Mesodermal cell (in vitro differentiated cells): ENCODE measurements at regions not wholly inside any gene's neighbourhood (a gene's known extent, or its start where the extent isn't known, plus 50 kb on each side); places are given as distances from the start of the nearest gene placed in this dataset.

Experiments used
- H3K27ac ChIP-seq: 2 replicates; pipeline ENCODE4 v1.7.0; 2013; ENCODE audit warnings: mild to moderate bottlenecking, low read depth, low read length, moderate library complexity; ENCODE audit not compliant: severe bottlenecking
- H3K36me3 ChIP-seq: 2 replicates; pipeline ENCODE4 v1.7.1; 2013; ENCODE audit warnings: mild to moderate bottlenecking, low read length, moderate library complexity; ENCODE audit not compliant: control insufficient read depth, insufficient read depth
- H3K4me1 ChIP-seq: one replicate; pipeline ENCODE4 v1.7.1; 2013; ENCODE audit warnings: mild to moderate bottlenecking, low read length; ENCODE audit not compliant: insufficient read depth, control insufficient read depth, poor library complexity, severe bottlenecking
- H3K4me3 ChIP-seq: 2 replicates; pipeline ENCODE4 v1.7.0; 2013; ENCODE audit warnings: low read length, control low read depth, mild to moderate bottlenecking; ENCODE audit not compliant: insufficient read depth, poor library complexity, severe bottlenecking; ENCODE audit errors: extremely low read depth
- H3K9me3 ChIP-seq: 2 replicates; pipeline ENCODE4 v1.7.1; 2013; ENCODE audit warnings: mild to moderate bottlenecking, low read length, moderate library complexity; ENCODE audit not compliant: control insufficient read depth
- WGBS, 2 experiments: methylation state at CpG; one replicate each; pipeline ENCODE4 v1.1.5; 2013; ENCODE audit warnings: missing lambda C conversion rate in 2 of 2; ENCODE audit not compliant: insufficient coverage in 2 of 2; 5-methylcytosine and 5-hydroxymethylcytosine counted together

DNA sequence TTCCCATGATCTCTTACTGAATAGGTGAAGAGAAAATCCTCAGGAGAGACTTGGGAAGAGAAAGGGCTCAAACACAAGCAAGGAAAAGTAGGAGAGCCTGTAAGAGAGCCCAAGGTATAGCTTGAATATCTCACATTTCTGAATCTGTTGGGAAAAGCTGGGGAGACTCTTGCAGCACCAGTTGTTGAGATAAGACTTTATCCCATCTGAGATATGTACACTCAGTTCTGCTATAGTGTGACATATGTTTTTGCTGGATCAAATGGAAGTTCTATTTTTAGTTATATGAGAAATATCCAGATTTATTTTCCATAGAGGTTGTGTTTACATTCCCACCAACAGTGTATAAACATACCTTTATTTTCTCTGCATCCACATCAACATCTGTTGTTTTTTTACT, 246.1 kb downstream of the NDFIP2 start:
- no peak overlapping the region for H3K4me3 ChIP-seq
- no peaks in the 10 kb centered on the region for H3K9me3 ChIP-seq
- H3K36me3 ChIP-seq: no peaks in the 10 kb centered on the region
- peaks cover 4% of the 10 kb centered on the region for H3K4me1 ChIP-seq
- H3K27ac ChIP-seq: no peak overlapping the region

DNA sequence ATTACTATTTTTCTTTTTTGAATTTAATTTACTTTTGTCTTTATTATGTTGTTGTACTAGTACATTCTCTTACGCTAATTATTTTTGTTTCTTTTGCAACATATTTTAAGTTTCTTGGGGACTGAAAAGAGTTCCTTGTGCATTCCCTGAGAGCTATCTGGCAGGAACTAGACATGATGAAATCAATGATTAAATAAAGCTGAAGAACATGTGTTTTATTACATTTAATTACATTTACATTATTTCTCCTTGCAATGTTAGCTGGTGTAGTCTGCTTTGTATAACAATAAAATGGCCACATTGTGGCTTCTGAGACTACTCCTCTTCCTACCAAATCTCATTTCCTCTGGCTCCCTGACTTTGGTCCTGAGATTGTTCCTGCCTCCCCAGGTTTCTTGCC, 244.9 kb downstream of the NDFIP2 start:
- H3K27ac ChIP-seq: no peak overlapping the region
- no CpG with 5 or more reads among the region's 1 CpG for WGBS, 2 experiments

DNA sequence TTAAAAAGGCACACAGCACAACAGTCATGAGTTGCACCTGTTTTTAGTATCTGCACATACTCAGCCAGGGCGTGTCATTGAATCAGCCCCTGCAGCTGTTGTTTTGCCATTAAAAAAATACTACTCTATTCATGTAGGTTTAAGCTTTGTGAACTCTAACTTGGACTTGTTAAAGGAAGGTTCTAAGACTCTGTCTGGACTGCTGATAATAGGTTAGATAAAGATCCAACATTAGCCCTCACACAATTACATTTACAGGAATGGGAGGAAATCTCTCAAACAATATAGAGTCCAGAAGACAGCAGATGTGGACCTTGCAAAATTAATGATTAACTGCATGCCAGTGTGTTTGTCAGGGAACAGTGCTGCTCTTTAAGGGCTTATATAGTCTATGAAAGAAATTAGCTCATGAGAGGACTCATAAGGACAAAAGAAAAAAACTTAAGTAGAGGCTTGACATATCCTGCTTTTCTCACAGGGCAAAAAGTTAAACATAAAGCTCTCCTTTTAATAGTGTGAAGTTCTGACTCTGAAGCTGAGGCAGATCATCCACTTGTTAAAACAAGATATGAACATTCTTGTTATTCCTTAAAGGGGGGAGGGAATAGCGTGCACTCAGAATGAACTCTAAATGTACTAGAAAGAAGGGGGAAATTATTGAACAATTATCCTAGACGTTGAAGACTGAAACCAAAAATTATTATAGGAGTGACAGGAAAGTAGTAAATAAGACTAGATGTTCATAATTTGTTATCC, 243.6 kb downstream of the NDFIP2 start:
- 100% methylated on average over 2 of the region's 3 CpGs; no CpG with 5 or more reads in 1 of the 2 experiments for WGBS, 2 experiments
- peaks cover 4% of the 10 kb centered on the region for H3K4me1 ChIP-seq
- H3K27ac ChIP-seq: no peak overlapping the region

More for the DNA sequence above, 244.9 kb downstream of the NDFIP2 start:
- H3K4me1 ChIP-seq: peaks cover 4% of the 10 kb centered on the region
- H3K4me3 ChIP-seq: no peak overlapping the region
- no peaks in the 10 kb centered on the region for H3K36me3 ChIP-seq
- H3K9me3 ChIP-seq: no peaks in the 10 kb centered on the region

DNA sequence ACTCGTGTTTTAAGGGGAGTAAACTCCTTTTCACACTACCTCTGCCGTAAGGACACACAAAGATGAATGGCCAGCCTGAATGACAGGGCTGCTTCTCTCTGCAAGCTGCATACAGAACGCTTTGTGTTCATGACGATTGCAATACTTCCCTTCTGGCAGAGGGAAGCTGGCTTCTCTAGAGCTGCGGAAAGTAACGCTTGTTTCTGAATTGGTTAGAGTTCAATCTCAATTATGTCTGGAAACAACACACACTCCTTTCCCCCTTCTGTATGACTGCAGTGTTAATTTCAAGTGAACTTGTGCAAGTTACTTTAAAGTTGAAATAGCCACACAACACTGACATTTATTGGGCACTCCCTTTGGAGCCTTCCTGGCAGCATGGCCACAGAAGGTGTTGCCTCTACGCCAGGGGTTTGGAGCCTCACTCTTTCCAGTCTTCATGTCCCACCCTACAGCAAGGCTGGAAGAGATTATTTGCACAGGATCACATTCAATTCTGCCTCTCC, 242.6 kb downstream of the NDFIP2 start:
- Histone ChIP-seq H3K36me3 (no peaks in the 10 kb centered on the region), H3K4me3 (no peak overlapping the region), H3K9me3 (no peaks in the 10 kb centered on the region), H3K4me1 (peaks cover 4% of the 10 kb centered on the region), H3K27ac (no peak overlapping the region)
- 77 to 97% methylated on average over 4 to 5 of the region's 7 CpGs for WGBS, 2 experiments

More for the DNA sequence above, 243.6 kb downstream of the NDFIP2 start:
- H3K36me3 ChIP-seq: no peaks in the 10 kb centered on the region
- H3K9me3 ChIP-seq: no peaks in the 10 kb centered on the region
- no peak overlapping the region for H3K4me3 ChIP-seq

DNA sequence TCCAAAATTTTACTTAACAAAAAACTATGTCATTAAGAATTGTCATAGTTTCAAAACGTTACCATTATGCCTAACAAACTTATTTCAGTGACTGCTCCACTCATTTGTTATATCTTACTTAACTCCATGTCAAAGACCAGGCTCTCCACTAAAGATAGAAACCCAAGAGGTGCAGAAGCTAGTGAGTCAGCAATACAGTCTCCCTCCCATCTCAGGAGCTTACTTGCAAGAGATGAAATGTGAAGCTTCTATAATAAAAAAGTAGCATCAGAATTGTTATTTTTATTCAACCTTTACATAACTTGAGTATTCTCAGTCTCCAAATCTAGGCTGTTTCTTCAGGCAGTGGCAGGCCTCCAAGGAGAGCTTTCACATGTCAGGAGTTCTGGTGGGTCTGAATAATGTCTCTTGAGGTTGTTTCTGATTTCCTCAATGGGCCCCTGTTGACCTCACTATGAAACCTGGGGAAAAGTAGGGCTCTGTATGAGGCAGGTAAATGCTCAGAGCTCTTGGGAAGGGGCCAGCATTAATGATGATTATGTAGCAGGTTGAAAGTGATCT, 242.0 kb downstream of the NDFIP2 start:
- Histone ChIP-seq H3K27ac (no peak overlapping the region), H3K4me3 (no peak overlapping the region), H3K36me3 (no peaks in the 10 kb centered on the region), H3K9me3 (no peaks in the 10 kb centered on the region), H3K4me1 (peaks cover 4% of the 10 kb centered on the region)
- WGBS, 2 experiments: 45 to 63% methylated on average over 1 of the region's 1 CpG

DNA sequence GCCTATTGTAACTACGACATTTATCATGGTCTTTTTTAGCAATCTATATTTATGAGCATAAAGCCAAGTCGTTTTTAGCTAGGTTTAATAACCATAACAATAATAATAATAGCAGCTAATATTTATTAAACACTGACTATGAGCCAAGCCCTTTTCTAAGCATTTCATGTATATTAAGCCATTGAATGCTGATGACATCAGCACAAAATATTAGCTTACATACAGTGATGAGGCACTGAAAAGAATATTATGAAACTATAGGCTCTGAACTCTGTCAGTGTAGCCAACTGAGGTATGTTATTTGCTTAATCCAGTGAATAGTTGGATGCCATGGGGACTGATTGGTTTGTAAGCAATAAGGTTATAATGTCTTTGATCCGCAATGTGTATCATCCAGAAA, 235.2 kb downstream of the NDFIP2 start:
- H3K27ac ChIP-seq: no peak overlapping the region
- WGBS, 2 experiments: 83% methylated on average over 1 of the region's 3 CpGs; no CpG with 5 or more reads in 1 of the 2 experiments

DNA sequence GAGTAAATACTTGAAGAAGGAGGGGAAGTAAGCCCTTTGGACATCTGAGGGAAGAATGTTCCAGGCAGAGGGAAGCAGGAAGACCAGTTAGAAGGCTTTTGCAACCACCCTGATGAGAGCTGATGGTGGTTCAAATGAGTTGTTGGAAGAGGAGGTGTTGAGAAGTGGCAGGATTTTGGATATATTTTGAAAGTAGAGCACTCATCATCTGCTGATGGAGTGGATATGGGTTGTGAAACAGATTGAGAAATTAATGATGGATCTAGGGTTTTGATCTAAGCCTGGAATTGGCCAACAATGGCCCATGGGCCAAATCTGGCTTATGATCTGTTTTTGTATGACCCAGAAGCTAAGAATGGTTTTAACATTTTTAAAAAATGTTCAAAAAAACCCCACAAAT, 230.7 kb downstream of the NDFIP2 start:
- no peaks in the 10 kb centered on the region for H3K36me3 ChIP-seq
- no peak overlapping the region for H3K4me3 ChIP-seq
- no peaks in the 10 kb centered on the region for H3K9me3 ChIP-seq
- H3K4me1 ChIP-seq: no peaks in the 10 kb centered on the region
- H3K27ac ChIP-seq: no peak overlapping the region

More for the DNA sequence above, 235.2 kb downstream of the NDFIP2 start:
- Histone ChIP-seq H3K9me3 (no peaks in the 10 kb centered on the region), H3K4me1 (no peaks in the 10 kb centered on the region), H3K4me3 (no peak overlapping the region), H3K36me3 (no peaks in the 10 kb centered on the region)

DNA sequence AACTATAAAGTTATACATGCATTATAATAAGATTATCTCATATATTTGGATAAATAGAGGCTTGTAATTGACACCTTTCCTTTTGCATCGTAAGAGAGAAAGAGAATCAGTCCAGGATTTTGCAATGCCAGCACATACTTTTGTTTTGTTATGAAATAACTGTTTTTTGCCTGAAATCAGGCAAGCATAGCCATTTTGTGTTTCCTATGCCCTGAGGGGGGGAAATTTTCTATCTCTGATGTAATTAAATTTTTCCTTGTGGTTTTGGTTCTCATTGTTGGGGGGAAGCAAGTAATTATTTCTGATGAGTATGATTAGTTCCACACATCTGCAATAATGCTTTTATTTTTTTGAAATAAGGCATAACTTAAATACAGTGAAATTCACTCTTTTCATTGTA, 229.4 kb downstream of the NDFIP2 start:
- Histone ChIP-seq H3K4me3 (no peak overlapping the region), H3K9me3 (no peaks in the 10 kb centered on the region), H3K36me3 (no peaks in the 10 kb centered on the region), H3K27ac (no peak overlapping the region), H3K4me1 (no peaks in the 10 kb centered on the region)
- WGBS, 2 experiments: 80% methylated on average over 1 of the region's 1 CpG; no CpG with 5 or more reads in 1 of the 2 experiments

DNA sequence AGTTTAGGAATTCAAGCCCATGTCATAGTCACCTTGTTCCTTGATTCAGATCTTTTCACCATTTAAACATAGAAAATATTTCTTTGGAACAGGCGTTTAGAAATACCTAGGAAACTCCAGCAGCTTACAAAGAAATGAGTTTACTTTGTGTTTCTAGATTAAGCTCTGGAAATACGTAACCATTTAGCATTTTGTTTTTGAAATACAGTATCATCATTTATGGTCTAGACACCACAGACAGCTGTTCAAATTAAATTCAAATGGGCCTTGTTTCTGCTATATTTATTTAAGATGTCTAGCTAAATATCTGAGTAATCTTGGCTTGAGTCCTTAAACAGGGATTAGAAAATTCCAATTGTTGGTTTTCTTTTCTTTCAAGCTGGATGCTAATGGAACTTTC, 228.5 kb downstream of the NDFIP2 start:
- H3K36me3 ChIP-seq: no peaks in the 10 kb centered on the region
- no CpG with 5 or more reads among the region's 2 CpGs for WGBS, 2 experiments
- no peaks in the 10 kb centered on the region for H3K9me3 ChIP-seq
- no peak overlapping the region for H3K27ac ChIP-seq
- H3K4me1 ChIP-seq: no peaks in the 10 kb centered on the region
- no peak overlapping the region for H3K4me3 ChIP-seq

DNA sequence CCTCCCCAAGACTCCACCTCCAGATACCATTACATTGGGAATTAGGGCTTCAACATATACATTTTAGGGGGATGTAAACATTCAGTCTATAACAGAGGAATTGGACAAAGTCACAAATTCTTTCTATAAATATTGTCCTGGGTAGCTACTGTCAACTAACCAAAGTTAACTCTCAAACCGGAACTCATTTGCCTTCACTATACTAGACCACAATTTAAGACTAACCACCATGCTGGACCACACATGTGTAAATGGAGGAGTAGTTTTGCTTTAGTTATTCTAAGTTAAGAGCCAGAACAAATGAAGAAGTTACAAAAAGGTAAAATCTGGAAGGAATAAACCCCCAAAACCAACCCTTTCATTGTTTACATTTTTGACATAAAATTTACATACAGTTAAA, 222.8 kb downstream of the NDFIP2 start:
- H3K27ac ChIP-seq: no peak overlapping the region
- no peak overlapping the region for H3K4me3 ChIP-seq
- no peaks in the 10 kb centered on the region for H3K36me3 ChIP-seq
- H3K4me1 ChIP-seq: no peaks in the 10 kb centered on the region
- no CpG with 5 or more reads among the region's 1 CpG for WGBS, 2 experiments
- no peaks in the 10 kb centered on the region for H3K9me3 ChIP-seq

DNA sequence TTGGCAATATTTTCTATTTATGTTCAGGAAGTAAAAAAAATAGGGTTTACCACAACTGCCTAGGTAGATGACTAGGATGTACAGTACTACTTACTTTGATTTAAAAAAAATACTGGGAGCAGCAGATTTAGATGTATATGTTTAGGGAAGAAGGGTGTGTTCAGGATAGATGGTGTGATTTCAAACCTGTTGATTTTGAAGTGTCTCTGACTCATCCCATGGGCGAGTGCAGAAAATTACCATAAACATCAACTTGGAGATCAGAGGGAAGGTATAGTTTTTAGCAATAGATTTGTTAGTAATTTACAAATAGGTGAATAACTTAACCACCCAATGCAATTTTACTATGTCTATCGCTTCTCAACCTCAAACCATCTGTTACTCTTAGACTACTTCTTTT, 214.8 kb downstream of the NDFIP2 start:
- WGBS, 2 experiments: 86 to 100% methylated on average over 1 of the region's 2 CpGs

More for the DNA sequence above, 214.8 kb downstream of the NDFIP2 start:
- no peak overlapping the region for H3K27ac ChIP-seq
- H3K4me3 ChIP-seq: no peak overlapping the region
- no peaks in the 10 kb centered on the region for H3K9me3 ChIP-seq
- H3K36me3 ChIP-seq: no peaks in the 10 kb centered on the region
- no peaks in the 10 kb centered on the region for H3K4me1 ChIP-seq
